HS-27A (cell line): ENCODE measurements at regions not wholly inside any gene's neighbourhood (a gene's known extent, or its start where the extent isn't known, plus 50 kb on each side); places are given as distances from the start of the nearest gene placed in this dataset.

Experiments used
- DNase-seq: peaks from one replicate; pipeline ENCODE4 v3.0.0-alpha.2; 2012; ENCODE audit warnings: low read depth, missing footprints

DNA sequence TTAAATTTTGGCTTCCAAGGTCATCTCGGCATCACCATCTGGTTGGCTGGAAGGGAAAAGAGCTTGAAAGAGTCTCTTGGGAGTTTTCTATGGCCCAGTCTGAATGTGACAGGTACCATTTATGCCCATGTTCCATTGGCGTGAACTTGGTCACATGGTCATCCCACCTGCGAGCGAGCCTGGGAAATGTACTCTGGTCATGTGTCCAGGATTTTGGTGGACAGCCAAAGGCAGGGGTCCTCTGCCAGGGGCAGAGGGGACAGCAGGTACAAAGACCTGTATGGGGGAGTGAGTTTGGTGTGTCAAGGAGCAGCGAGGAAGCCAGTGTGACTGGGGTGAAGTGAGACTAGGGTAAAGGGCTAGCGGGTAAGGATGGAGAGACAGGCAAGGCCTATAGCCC lies 112.6 kb downstream of the CDC5L start:
- DNase-seq = no peak

DNA sequence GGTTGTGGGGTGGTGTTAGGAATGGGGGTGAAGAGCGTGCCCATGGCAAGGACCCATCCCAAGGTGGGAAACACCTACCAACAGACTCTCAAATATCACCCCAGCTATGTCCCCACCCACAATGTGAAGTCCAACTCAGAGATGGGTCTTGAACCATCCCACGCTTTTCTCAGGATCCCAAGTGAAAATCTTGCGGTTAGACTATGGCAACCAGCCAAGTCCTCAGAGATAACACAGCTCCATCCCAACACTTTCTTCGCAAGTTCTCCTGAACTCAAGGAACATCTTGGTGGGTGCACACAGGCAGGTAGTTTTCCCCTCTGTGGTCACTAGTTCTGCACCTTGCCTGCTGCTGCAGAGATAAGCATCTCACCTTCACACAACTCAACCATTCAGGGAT lies 116.0 kb downstream of the CDC5L start:
- no peak for DNase-seq

DNA sequence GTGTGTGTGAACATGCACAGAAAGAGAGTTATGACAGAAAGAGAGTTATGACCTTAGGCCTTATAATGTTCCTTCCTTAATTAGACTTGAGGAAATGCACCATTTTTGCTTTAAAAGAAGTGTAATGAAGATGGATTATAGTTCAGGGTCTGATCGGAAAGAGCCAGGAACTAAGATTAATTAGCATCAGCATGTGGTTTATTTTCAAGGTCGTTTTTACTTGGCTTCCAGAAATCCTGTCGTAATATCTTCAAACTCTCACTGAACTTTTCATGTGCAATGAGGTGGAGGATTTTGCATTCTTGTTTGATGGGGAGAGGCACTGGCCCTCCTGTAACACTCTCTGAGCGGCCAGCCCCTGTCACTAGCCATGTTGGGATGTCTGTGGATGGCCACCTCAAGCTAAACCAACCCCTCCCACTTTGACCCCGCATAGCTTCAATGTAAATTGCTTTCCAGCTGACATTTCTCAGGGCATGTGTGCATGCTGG lies 116.8 kb downstream of the CDC5L start:
- DNase-seq = no peak

DNA sequence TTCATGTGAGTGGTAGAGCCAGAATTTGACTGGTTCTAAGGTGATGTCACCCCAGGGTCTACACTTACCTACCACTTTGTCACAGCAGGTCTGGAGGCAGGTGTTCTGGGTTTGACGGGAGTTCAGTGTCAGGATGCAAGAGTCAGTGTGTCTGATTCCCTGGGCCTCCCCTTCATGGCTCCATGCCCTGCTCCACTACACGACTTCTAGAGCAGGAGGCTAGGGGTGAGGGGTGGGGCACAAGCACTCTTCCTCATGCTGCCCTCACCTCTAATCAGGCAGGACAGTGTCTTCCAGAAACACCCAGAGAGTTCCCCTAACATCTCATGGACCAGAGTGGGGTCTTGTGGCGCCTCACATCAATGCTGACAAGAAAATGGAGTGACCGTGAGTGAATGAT lies 118.2 kb downstream of the CDC5L start:
- DNase-seq = no peak

DNA sequence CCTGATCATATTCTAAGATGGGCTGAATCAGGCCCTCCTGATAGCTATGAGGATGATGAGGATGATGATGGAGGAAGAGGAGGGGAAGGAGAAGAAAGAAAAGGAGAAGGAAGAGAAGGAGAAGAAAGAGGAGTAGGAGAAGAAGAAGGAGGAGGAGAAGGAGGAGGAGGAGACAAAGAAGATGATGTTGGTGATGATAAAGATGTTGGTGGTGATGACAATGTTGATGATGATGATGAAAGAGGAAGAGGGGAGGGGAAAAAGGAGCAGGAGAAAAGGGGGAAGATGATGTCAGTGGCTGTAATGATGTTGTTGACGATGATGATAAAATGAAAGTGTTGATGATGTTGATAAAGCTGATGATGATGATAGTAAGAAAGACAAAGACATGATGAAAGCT lies 119.5 kb downstream of the CDC5L start:
- DNase-seq = no peak

DNA sequence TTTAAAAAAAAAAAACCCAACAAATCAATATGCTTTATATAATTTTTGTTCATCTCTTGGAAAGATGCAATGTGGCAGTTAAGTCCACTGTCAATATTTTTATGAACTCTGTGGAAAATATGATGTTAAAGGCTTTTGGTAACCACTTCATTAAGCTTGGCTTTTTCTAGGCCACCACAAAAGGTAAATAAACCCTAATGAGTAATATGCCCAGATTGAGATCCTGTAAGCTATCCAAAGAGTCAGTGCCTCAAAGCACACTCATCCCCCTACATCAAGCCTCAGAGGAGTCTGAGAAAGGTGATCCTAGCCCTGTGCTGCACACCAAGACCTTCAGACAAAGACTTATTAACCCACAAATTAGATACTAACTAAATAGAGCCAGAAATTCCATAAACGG lies 121.1 kb downstream of the CDC5L start:
- no peak for DNase-seq

DNA sequence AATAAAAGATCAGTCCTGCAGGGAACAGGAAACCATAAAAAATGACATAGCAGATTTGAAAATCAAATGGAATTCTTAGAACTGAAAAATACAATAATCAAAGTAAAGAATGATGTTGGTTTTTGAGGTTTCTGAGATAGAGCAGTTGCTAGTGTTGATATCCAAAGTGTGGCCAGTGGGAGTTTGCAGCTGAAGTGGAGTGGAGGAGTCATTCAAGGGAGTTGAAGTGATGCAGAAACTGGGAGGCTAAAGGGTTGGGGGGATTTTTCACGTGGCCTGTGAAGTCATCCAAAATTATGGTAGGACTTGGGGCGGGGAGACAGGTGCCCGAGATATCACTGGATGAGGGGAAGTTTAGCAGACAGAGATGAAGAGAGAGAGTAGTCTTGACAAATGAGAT lies 123.6 kb downstream of the CDC5L start:
- DNase-seq = no peak

DNA sequence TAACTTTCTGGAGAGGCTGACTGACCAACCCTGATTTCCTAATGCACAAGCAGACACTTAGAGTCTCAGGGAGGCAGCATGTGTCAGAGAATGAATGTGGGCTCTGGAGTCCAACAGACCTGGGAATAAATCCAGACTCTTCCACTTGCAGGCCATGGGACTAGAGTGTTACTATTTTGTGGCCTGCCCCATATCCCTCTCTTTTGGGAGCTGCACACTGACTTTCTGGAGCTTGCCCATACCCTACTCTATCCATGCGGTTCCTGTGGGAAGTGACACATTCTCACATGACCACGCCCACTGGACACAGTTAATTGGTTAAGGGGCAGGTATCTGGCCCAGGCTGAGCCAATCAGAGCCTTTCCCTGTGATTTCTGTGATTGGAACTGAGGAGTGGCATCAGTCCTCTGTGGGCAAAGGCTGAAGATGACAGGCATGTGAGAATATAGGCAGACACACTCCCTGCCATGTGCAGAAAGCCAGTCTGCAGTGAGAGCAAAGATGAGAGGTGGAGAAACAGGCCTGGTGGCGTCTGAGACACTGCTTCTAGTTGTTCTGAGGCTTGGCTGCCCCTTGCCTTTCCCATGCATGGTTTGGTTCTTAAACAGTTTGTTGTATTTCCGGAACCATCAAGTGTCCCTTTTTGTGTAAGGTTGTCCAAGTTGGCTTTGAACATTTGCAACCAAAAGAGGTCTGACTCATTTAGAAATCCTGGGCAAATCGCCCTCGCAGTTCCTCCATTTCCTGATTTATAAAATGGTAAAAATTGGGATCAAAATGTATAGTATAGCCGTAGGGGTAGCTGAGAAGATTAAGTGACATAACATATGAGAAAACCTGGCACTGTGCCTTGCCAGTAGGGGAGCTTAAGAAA lies 125.6 kb downstream of the CDC5L start:
- no peak for DNase-seq

DNA sequence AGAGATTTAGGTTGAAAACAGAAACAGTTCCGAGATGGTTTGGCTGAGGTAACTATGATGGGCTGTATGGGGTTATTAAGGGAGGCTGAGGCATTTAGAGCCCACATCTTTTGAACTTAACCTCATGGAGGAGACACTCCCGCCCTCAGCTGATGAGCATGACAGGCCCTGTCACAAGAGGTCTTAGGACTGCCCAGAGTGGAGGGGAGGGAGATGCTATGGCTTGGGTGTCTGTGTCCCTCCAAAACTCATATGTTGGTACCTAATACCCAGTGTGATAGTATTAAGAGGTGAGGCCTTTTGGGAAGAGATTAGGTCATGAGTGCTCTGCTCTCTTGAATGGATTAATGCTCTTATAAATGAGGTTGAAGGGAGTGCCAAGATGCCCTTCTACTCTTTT lies 126.6 kb downstream of the CDC5L start:
- DNase-seq = no peak

DNA sequence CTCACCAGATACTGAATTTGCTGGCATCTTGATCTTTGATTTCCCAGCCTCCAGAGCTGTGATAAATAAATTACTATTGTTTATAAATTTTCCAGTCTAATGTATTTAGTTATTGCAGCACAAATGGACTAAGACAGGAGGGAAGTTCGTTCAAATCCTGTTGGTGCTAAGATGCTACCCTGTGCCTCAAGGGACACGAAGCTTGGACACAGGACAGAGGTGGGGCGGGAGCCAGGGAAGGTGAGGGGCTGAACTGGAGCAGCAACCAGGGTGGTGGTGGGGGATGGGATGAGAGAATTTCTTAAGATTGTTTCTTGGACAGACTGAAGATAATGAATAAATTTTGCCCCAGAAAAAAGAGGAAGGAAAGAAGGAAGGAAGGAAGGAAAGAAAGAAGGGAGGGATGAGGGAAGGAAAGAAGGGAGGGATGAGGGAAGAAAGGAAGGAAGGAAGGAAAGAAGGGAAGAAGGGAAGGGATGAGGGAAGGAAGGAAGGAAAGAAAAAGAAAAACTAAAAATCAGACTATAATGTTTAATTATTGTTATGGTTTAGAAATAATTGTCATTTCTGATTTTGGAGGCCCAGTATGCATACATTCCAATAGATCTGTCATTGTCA lies 127.2 kb downstream of the CDC5L start:
- no peak for DNase-seq

DNA sequence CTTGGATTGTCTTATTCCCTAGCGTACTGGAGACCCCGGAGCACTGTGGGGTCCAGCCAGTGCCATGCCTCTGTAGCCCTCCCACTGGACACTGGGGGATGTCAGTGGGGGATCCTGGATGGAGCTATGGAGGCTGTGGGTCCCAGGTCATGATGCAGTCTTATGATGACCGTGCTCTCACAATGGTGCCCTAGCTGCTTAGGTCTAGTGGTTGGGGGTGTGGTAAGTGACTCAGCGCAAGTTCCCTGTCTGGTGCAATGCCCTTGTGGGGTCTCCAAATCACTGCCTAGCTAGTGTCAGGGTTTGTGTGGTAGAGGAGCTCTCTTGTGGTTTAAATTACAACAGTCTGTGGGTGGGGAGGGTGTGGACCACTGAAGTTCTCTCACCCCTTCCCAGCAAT lies 135.4 kb downstream of the CDC5L start:
- no peak for DNase-seq

DNA sequence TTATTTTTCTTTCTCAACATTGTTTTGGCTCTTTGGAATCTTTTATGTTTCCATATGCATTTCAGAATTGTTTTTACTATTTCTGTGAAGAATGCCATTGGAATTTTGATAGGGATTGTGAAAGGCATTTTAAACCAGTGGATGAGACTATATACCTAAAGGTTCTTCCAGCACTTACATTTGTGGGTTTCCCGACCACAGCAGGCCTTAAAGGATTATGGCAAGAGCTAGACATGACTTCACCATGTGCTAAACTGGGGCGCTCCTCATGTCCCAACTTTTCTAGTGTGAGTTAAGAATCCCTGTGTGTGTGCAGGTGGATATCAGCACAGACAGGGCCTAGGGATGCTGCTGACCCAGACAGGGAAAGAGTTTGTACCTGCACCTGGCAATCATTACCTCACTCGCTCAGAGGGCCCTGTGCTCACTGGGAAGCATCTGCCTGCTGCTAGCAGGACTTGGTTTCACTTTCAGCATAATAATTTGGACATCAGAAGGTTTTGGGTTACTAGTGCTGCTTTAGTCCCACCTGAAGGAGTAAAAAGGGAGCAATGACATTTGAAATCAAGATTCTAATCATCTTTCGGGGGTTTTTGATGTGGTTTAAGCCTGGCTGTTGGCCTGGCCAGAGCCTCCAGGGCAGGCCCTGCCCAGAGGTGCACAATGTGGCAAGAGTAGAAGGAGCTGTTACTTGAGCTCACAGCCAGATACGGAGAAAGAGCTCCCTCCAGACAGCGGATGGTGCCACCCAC lies 137.1 kb downstream of the CDC5L start:
- no peak for DNase-seq

DNA sequence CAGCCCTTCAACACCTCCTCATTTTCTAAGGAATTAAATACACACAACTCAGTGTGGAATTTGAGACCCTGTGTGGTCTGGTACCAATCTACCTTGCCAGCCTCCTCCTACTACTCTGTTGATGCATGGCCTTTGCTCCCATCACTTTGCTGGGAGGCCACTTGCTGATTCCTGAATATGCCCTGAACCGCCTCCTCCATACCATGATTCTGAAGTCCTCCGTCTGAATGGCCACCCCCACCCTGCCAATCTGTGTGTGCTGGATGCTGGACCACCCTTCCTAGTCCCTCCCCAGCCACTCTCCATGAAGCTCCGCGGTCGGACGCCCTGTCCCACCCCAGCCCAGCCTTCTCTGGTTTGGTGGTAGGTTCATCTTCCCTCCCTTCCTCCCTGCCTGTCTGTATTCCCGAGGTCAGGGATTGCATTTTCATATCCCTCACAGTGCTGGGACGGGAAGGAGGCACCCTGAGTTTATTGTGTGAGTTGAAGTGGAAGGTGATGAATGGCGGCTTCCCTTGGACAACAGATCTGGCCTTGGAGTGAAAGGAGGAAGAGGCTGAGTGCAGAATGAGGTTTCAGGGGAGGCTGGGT lies 138.3 kb downstream of the CDC5L start:
- DNase-seq = no peak

DNA sequence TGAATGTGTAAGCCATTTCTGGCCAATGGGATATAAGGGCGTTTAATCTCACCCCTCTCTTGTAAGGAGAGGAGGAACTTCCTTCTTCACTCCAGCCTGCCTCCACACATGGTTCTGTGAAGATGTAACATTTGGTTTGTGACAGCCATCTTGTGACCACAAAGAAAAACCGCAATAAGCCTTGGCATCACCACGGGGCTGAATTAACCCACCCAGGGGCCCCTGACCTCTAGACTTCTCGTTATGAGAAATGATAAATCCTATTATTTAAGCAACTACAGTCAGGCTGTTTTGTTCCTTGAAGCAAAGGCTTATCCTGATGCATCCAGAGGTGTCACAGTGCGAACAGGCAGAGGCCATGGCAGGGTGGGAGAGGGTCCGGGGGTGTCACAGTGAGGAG lies 139.7 kb downstream of the CDC5L start:
- DNase-seq = no peak

DNA sequence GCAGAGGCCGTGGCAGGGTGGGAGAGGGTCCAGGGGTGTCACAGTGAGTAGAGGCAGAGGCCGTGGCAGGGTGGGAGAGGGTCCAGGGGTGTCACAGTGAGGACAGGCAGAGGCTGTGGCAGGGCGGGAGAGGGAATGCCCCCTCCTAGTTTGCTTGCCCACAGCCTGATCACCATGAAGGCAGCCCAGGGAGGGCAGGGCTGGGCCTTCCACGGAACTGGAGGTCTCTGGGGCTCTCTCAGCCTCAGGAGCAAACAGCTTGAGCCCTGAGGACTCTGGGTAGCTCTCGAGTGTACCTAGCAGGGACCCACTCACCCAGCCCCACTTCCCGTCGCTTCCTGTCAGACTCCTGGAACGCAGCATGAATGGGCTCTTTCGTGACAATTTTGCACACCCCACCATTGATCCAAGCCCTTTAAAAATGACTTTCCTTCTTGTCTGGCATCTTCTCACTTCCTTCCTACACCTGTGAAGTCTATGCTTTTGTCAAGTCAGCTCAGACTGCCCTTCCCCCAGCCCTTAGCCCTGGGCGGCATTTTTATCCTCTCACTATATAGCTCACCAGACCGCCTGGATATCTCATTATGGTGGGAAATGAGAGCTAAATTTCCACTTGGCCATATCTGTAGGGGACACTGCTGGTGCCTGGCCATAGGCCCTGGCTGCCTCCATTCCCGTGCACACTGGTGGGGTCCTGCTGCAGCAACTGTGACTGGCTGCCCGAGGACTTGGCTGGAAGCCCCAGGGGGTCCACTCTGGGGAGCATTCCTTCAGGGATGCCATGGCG lies 140.3 kb downstream of the CDC5L start:
- no peak for DNase-seq

DNA sequence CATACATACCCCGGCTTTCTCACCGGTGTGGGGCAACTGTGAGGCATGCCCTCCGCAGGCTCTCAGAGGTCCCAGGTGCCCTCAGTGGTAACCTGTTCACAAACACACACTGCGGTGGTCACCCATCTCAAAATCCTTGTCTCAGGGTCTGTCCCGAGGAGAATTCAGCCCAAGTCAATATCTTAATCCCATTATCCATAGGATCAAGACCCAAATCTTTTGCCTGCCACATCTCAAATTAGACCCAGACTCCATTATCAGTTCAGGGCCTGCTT lies 140.8 kb downstream of the CDC5L start:
- DNase-seq = no peak

DNA sequence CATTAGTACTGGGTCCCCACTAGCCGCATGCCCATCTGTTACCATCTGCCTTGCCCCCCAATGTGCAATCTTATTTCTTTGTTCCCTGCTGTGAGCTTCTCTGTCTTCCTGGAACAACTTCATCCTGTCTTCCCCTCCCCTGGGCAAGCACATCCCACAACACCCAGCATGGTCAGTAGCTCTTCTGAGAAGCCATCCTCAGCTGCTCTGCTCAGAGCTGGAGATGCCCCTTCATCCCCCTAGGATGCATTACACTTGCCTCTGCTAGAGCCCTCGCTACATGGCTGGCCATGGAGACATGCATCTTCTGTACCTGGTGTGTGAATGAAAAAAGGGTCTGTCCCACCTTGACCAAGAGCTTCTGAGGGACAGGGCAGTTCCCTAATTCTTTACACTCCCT lies 141.2 kb downstream of the CDC5L start:
- no peak for DNase-seq

DNA sequence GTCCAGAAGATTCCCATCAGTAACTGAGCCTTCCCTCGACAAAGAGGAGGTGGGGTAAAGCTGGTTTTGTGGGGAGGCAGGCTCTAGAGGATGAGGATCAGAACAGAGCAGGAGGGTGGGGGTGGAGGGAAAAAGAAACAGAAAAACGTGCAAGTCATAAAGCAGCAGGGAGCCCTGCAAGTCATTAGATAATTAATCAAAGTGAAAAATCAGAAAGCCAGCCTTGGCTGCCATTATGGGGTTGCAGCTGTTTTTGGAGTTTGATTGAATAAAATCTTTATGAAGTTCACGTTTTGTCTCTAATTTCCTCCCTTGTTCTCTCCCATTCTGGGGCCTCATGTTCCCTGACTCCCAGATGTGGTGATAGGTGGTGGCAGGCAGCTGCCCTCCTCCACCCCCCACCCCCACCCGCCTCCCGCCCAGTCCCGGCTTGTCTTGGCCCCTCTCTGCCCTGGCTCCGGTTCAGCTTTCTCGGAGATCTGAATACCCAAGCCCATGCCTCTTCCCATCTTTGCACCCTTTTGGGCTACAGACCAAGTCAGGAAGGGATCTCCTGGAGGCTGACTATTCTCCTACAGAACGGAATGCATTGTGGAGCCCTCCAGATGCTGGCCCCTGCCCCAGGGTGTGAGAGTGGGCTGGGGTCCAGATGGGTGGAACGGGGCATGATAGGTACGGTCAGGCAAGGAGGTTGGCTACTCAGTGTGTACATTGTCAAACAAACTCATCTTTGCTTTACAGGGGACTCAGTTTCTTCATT lies 141.8 kb downstream of the CDC5L start:
- no peak for DNase-seq

DNA sequence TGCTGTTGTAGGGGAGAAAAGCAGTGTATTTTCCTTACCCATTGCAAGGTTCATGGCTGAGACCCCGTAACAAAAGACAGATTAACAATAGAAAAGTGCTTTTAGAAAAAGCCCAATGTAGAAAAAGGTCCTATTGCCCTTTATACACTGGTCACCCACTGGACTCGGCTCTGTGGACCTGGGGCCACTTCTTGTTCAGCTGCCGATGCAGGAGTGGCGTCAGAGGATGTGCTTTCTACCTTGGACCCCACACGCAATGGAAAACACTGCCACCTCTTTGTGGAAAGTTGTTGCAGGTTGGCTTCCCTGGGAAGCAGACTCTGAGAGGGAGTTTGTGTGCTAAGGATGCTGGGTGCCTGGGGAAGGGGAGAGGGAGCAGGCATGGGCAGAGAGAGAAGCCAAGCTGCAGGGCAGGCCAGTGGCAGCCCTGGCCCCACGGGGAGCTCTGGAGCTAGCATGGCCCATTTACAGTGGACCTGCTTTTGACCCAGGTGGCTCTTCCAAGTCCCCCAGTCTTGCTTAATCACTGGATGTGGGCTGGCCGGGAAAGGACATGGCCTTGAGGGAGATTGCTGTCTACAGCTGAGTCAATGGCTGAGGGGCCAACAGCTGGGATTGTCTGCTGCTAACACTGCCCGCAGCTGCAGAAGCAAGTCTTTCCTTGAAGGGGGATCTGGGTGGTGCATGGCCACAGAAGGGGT lies 142.9 kb downstream of the CDC5L start:
- DNase-seq = no peak

DNA sequence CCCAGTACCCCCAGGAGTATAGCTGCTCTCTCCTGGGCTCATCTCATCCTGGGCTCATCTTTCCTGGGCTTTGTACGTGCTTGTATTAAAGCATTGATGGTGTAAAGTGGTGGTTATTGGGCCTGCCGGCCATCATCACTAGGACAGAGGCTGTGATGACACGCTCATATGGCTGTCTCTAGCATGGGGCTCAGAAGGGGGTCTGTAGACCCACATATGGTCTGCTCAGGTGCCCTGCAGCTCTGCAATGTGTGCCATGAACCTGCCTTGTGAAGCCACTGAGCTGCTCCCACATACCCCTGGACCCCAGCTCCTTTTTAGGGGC lies 143.4 kb downstream of the CDC5L start:
- no peak for DNase-seq
